NB4 (cell line): ENCODE measurements at regions not wholly inside any gene's neighbourhood (a gene's known extent, or its start where the extent isn't known, plus 50 kb on each side); places are given as distances from the start of the nearest gene placed in this dataset.

Source experiments
- POLR2A ChIP-seq: IDR thresholded peaks from 2 replicates; pipeline ENCODE4 v1.6.1; 2011; ENCODE audit warnings: mild to moderate bottlenecking; ENCODE audit not compliant: insufficient read length; ENCODE audit errors: extremely low read depth
- TF ChIP-seq, protein P1 (sequence below): IDR thresholded peaks from one replicate; pipeline ENCODE4 v1.5.1; 2012; ENCODE audit warnings: low read depth, low read length
- TF ChIP-seq, protein P2 (sequence below): IDR thresholded peaks from 2 replicates; pipeline ENCODE4 v1.6.1; 2011; ENCODE audit warnings: low read depth, low read length

DNA sequence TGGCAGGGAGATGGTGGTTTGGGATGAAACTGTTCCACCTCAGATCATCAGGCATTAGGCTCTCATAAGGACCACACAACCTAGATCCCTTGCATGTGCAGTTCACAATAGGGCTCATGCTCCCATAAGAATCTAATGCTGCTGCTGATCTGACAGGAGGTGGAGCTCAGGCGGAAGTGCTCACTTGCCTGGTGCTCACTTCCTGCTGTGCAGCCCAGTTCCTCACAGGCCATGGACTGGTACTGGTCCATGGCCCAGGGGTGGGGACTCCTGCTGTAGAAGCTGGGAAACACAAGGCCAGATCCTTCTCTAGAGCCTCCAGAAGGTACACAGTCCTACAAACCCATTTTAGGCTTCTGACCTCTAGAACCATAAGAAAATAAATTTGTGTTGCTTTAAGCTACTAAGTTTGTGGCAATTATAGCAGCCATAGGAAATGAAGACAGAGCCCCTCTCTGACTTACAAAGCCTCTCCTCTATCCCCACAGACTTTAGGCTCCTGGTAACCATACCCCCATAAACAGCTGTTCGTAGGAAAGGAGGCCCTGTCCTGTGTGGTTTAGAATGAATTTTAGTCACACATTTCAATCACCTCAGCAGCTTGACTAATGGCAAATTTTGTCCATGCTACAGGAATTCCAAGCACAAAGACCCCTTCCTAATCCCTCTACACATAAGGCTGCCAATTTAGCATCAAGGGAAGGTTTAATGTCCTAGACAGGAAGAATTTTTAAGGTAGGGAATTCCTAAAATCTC, 206.1 kb upstream of the PHYHIPL start:
- TF ChIP-seq, protein P1, sequence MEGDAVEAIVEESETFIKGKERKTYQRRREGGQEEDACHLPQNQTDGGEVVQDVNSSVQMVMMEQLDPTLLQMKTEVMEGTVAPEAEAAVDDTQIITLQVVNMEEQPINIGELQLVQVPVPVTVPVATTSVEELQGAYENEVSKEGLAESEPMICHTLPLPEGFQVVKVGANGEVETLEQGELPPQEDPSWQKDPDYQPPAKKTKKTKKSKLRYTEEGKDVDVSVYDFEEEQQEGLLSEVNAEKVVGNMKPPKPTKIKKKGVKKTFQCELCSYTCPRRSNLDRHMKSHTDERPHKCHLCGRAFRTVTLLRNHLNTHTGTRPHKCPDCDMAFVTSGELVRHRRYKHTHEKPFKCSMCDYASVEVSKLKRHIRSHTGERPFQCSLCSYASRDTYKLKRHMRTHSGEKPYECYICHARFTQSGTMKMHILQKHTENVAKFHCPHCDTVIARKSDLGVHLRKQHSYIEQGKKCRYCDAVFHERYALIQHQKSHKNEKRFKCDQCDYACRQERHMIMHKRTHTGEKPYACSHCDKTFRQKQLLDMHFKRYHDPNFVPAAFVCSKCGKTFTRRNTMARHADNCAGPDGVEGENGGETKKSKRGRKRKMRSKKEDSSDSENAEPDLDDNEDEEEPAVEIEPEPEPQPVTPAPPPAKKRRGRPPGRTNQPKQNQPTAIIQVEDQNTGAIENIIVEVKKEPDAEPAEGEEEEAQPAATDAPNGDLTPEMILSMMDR: no peak
- no peak for TF ChIP-seq POLR2A
- TF ChIP-seq, protein P2, sequence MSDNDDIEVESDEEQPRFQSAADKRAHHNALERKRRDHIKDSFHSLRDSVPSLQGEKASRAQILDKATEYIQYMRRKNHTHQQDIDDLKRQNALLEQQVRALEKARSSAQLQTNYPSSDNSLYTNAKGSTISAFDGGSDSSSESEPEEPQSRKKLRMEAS: no peak
